ENCODE measurements at regions not wholly inside any gene's neighbourhood (a gene's known extent, or its start where the extent isn't known, plus 50 kb on each side); places are given as distances from the start of the nearest gene placed in this dataset.

DNA sequence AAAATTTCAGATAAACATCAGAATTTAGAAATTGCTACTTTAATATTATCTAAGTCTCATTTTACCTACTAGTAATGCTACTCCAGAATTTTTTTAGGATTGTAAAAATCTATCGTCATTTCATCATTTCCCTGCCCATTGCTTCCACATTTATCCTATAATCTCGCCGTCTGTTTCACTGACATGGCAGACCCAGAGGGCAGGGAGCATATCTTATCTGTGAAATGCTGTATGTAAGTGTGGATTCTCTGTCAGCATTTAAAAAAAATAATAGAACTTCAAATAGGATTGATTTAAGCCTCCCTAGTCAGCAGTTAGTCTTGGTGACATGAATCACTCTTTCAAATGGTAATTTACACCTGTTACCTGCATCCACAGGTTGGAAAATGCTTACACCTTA, 314.4 kb downstream of the PCDH7 start:
- Mint-ChIP-seq H3K27ac (no peak overlapping the region), H3K4me3 (no peak overlapping the region), H3K27me3 (no peaks in the 10 kb centered on the region), H3K36me3 (ENCODE audit: low read depth) (no peaks in the 10 kb centered on the region), H3K4me1 (no peaks in the 10 kb centered on the region)
- DNase-seq (no peak), ATAC-seq (no peak)
- H3K9me3 ChIP-seq (ENCODE audit: control insufficient read depth, low read length, poor library complexity, severe bottlenecking): no peaks in the 10 kb centered on the region

DNA sequence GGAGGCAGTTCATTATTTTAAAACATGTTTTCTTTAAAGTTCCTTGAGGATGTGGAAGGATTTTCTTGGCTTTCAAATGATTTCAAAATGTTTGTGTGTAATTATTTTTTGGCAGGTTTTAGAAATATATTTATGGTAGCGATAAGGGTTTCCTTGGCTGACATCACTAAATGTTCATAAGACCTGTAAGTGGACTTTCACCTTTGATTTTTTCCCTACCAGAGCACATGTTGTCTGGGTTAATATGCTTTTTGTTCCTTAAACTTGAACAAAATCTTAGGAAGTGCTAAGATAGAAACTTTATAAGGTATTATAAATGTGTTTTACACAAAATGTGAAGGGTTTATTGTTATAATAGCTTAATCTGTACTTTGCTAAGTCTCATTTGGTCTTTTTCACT, 315.6 kb downstream of the PCDH7 start:
- H3K9me3 ChIP-seq (ENCODE audit: control insufficient read depth, low read length, poor library complexity, severe bottlenecking): no peaks in the 10 kb centered on the region
- Mint-ChIP-seq H3K27me3 (no peaks in the 10 kb centered on the region), H3K36me3 (ENCODE audit: low read depth) (no peaks in the 10 kb centered on the region), H3K27ac (no peak overlapping the region), H3K4me3 (no peak overlapping the region), H3K4me1 (no peaks in the 10 kb centered on the region)
- ATAC-seq (no peak), DNase-seq (no peak)

DNA sequence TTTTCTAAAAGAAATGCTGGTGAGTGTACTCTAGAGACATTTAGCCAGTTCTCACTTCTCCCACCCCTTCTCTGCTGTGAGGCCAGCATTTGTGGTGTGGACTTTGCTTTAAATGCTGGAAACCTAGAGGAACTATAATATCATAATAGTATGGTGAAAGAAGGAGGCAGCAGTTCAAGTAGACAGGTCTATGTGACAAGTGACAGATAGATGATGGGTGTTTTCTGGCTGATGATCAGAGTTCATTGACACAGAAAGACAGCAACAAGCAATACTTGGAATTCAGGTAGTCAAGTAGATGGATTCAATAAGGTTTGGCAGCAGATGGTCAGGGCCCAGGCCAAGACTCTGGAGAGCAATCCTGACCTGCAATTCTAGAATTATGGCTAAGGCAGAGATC, 317.5 kb downstream of the PCDH7 start:
- Mint-ChIP-seq H3K4me3 (no peak overlapping the region), H3K4me1 (no peaks in the 10 kb centered on the region), H3K27ac (no peak overlapping the region), H3K36me3 (ENCODE audit: low read depth) (no peaks in the 10 kb centered on the region), H3K27me3 (no peaks in the 10 kb centered on the region)
- no peak for ATAC-seq
- no peak for DNase-seq
- no peaks in the 10 kb centered on the region for H3K9me3 ChIP-seq (ENCODE audit: control insufficient read depth, low read length, poor library complexity, severe bottlenecking)

DNA sequence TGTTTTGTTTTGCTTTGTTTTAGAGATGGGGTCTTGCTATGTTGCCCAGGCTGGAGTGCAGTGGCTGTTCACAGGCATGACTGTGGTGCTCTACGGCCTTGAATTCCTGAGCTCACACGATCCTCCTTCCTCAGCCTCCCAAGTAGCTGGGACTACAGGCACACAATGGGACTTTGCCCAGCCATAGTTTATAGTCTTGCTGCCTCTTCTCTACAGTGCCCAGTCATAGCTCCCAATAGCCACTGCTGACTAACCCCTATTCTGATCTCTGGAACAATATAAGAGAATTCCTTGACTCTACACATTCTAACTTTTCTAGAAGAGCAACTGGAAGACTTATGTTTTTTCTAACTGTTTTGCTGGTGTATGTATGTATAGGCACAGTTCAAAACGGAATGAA, 319.2 kb downstream of the PCDH7 start:
- Mint-ChIP-seq H3K4me3 (no peak overlapping the region), H3K36me3 (ENCODE audit: low read depth) (no peaks in the 10 kb centered on the region), H3K4me1 (no peaks in the 10 kb centered on the region), H3K27ac (no peak overlapping the region), H3K27me3 (no peaks in the 10 kb centered on the region)
- DNase-seq: no peak
- H3K9me3 ChIP-seq (ENCODE audit: control insufficient read depth, low read length, poor library complexity, severe bottlenecking): no peaks in the 10 kb centered on the region
- ATAC-seq: no peak

DNA sequence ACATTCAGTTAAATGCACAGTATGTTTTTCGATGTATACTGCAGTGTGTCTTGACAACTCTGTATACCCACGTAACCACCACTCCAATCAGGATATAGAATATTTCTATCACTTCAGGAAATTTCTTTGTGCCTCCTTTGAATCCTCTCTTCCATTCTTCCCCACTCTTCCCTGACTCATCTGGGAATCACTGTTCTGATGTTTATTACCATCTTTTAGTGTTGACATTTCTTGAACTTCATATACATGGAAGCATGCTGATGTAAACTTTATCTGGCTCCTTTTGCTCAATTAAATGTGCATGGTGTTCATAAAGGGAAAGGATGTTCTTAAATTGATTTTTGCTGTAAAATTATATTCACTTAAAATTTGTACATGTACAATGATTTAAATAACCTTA, 319.9 kb downstream of the PCDH7 start:
- Mint-ChIP-seq H3K36me3 (ENCODE audit: low read depth) (no peaks in the 10 kb centered on the region), H3K27me3 (no peaks in the 10 kb centered on the region), H3K4me3 (no peak overlapping the region), H3K4me1 (no peaks in the 10 kb centered on the region), H3K27ac (no peak overlapping the region)
- H3K9me3 ChIP-seq (ENCODE audit: control insufficient read depth, low read length, poor library complexity, severe bottlenecking): no peaks in the 10 kb centered on the region
- ATAC-seq (no peak), DNase-seq (no peak)

DNA sequence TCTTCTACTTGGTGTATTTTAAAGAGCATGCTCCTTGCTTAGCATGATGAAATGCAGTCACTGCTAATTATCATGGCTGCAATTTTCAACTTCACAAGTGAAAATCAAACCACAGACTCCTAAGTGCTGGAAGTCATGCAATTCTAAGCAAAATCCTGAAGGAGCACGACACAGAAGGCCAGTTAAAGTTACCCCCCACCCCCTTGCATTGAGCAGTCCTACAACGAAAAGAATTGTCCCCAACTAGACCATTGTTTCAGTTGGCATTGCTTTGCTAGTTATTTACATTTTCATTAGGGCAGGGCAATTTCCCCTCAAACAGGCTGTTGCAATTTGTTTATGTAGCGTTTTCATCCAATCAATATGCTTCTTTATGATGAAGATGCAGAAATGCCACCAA, 321.2 kb downstream of the PCDH7 start:
- Mint-ChIP-seq H3K27ac (no peak overlapping the region), H3K36me3 (ENCODE audit: low read depth) (no peaks in the 10 kb centered on the region), H3K4me1 (no peaks in the 10 kb centered on the region), H3K27me3 (no peaks in the 10 kb centered on the region), H3K4me3 (no peak overlapping the region)
- no peak for ATAC-seq
- H3K9me3 ChIP-seq (ENCODE audit: control insufficient read depth, low read length, poor library complexity, severe bottlenecking): no peaks in the 10 kb centered on the region
- DNase-seq: no peak

DNA sequence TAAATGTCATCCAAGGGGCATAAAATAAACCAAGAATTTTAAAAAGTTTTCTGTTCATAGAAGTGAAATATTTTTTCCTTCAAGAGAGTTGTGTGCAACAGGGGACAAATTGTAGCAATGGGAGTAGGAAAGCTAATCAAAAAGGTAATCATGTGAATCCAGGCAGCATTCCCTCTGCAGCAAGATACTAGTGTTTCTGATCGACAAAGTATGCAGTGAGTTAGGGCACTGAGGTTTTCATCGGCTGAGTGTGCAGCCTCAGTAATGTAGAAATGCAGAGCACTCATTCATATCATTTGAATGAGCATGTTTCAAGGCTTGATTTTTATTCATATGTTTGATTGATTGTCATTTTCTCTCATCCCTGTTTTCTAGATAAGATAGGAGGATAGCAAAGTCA, 321.7 kb downstream of the PCDH7 start:
- H3K27me3 Mint-ChIP-seq: no peaks in the 10 kb centered on the region
- no peak overlapping the region for H3K4me3 Mint-ChIP-seq
- H3K36me3 Mint-ChIP-seq (ENCODE audit: low read depth): no peaks in the 10 kb centered on the region
- no peak for ATAC-seq
- H3K27ac Mint-ChIP-seq: no peak overlapping the region
- H3K9me3 ChIP-seq (ENCODE audit: control insufficient read depth, low read length, poor library complexity, severe bottlenecking): no peaks in the 10 kb centered on the region
- no peaks in the 10 kb centered on the region for H3K4me1 Mint-ChIP-seq
- no peak for DNase-seq

DNA sequence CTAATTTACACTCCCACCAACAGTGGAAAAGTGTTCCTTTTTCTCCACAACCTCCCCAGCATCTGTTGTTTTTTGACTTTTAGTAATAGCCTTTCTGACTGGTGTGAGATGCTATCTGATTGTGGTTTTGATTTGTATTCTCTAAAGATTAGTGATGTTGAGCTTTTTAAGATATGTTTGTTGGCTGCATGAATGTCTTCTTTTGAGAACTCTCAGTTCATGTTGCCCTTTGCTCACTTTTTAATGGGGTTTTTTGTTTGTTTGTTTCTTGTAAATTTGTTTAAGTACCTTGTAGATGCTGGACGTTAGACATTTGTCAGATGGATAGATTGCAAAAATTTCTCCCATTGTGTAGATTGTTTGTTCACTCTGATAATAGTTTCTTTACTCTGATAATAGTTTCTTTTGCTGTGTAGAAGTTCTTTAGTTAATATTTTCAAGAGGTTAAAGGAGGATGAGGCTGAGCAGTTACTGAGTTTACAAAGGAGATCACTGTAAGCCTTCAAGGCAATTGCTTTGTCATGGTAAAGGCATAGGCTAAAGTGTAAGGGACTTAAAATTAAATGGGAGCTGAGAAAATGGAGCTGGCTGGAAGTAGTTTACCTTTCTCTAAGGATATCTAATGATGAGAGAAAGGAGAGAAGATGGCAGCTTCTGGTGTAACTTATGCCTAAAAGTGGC, 323.4 kb downstream of the PCDH7 start:
- no peak for ATAC-seq
- H3K27ac Mint-ChIP-seq: no peak overlapping the region
- H3K36me3 Mint-ChIP-seq (ENCODE audit: low read depth): no peaks in the 10 kb centered on the region
- no peaks in the 10 kb centered on the region for H3K9me3 ChIP-seq (ENCODE audit: control insufficient read depth, low read length, poor library complexity, severe bottlenecking)
- DNase-seq: no peak
- no peaks in the 10 kb centered on the region for H3K27me3 Mint-ChIP-seq
- H3K4me3 Mint-ChIP-seq: no peak overlapping the region
- no peaks in the 10 kb centered on the region for H3K4me1 Mint-ChIP-seq

DNA sequence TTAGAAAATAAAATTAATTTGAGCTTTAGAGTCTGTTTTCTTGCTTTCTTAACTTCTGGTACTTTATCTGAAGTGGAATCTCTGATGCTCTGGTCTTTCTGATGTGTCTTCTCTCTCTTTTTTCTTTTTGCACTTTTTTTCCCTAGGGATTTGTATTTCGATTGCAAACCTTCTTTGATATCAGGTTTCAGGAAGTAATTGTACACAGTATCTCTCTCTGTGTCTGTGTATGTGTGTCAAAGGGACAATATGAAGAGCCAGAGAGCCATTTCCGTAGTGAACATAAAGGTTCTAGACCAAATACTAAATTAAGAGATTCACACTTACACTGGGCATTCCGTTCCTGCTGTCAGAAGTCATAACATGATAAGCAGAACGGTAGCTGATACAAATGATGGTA, 325.0 kb downstream of the PCDH7 start:
- H3K36me3 Mint-ChIP-seq (ENCODE audit: low read depth): no peaks in the 10 kb centered on the region

DNA sequence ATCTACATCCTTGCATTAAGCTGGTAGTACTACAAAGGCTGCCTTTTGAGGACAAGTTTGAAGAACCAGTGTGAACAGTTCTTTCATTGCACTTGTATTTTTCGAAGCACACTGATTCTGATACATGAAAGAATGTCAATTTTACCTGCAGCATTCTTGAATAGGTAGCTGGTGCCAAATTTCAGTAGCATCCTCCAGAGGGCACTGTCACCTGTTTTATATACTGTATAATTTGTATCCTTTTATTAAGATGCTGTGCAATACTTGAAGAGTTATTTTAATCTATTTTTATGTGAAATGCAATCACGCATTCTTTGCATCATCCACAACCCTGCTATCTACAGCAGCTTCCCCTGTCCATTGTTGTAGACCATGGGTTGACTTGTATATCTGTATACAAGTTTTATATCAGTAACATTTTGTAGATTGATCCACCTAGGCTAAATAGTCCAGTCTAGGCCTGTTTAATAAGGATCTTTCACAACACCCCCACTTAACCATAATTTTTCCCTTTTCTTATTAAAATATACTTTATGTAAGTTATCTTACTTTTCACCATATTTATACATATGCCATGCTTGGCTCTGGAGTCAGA, 325.7 kb downstream of the PCDH7 start:
- DNase-seq (no peak), ATAC-seq (no peak)
- Mint-ChIP-seq H3K27me3 (no peaks in the 10 kb centered on the region), H3K27ac (no peak overlapping the region), H3K4me1 (no peaks in the 10 kb centered on the region), H3K4me3 (no peak overlapping the region), H3K36me3 (ENCODE audit: low read depth) (no peaks in the 10 kb centered on the region)
- H3K9me3 ChIP-seq (ENCODE audit: control insufficient read depth, low read length, poor library complexity, severe bottlenecking): no peaks in the 10 kb centered on the region

More for the DNA sequence above, 325.0 kb downstream of the PCDH7 start:
- no peak for ATAC-seq
- Mint-ChIP-seq H3K27ac (no peak overlapping the region), H3K4me3 (no peak overlapping the region), H3K4me1 (no peaks in the 10 kb centered on the region), H3K27me3 (no peaks in the 10 kb centered on the region)
- H3K9me3 ChIP-seq (ENCODE audit: control insufficient read depth, low read length, poor library complexity, severe bottlenecking): no peaks in the 10 kb centered on the region
- no peak for DNase-seq

DNA sequence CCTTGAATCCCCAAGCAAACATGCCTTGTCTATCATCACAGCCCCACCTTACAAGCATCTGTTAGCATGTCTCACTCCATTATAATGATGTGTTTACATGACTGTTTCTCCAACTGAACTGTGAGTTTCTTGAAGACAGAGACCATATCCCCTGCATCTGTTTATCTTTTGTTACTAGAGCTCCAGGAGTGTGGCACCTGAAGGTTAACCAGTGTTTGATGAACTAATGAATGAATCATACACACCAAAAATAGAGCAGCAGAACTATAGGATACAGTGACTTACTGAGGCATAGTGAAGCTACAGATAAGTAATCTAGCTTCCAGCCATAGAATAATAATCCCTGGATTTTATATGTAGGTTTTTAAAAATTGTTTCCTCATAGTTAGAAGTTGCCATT, 331.0 kb downstream of the PCDH7 start:
- Mint-ChIP-seq H3K4me1 (no peaks in the 10 kb centered on the region), H3K27ac (no peak overlapping the region), H3K4me3 (no peak overlapping the region), H3K36me3 (ENCODE audit: low read depth) (no peaks in the 10 kb centered on the region), H3K27me3 (no peaks in the 10 kb centered on the region)
- no peak for ATAC-seq
- no peaks in the 10 kb centered on the region for H3K9me3 ChIP-seq (ENCODE audit: control insufficient read depth, low read length, poor library complexity, severe bottlenecking)
- no peak for DNase-seq

DNA sequence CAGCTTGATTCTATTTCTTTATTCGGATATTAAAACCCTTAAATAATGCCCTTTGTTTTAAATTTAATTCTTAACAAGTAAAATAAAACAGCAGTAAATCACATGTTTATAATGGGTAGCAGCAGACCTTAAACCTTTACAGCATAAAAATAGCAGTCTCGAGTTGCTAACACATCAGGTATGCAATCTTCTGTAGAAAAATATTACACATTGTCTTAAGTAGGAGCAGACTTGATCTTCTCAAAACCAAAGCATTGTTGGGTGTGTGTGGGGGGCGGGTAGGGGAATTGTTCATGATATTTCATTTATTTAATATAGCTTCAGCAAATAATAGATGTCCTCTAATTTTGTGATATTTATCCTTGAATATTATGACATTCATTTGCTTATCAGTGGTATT, 331.4 kb downstream of the PCDH7 start:
- H3K27ac Mint-ChIP-seq: no peak overlapping the region
- H3K27me3 Mint-ChIP-seq: no peaks in the 10 kb centered on the region
- ATAC-seq: no peak
- no peak overlapping the region for H3K4me3 Mint-ChIP-seq
- DNase-seq: no peak
- H3K36me3 Mint-ChIP-seq (ENCODE audit: low read depth): no peaks in the 10 kb centered on the region
- no peaks in the 10 kb centered on the region for H3K4me1 Mint-ChIP-seq
- H3K9me3 ChIP-seq (ENCODE audit: control insufficient read depth, low read length, poor library complexity, severe bottlenecking): no peaks in the 10 kb centered on the region

DNA sequence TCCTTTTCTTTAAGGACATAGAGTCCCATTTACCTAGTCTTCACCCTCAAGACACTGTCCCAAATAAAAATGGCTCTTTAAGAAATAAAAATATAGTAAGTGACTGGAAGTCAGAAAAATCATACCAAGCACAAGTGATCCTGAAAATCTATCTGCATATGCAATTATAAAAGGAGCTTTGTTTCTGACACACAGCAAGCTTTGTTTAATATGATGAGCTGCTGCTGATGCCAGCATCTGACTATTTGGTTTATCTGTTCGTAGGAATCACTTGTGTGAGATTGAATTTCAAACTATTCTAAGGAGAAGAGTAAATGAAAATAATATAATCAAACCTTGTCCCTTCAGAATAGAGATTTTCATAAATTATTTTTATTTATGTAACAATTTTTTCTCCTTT, 332.4 kb downstream of the PCDH7 start:
- no peaks in the 10 kb centered on the region for H3K9me3 ChIP-seq (ENCODE audit: control insufficient read depth, low read length, poor library complexity, severe bottlenecking)
- Mint-ChIP-seq H3K27ac (no peak overlapping the region), H3K27me3 (no peaks in the 10 kb centered on the region), H3K36me3 (ENCODE audit: low read depth) (no peaks in the 10 kb centered on the region), H3K4me1 (no peaks in the 10 kb centered on the region), H3K4me3 (no peak overlapping the region)
- ATAC-seq (no peak), DNase-seq (no peak)

DNA sequence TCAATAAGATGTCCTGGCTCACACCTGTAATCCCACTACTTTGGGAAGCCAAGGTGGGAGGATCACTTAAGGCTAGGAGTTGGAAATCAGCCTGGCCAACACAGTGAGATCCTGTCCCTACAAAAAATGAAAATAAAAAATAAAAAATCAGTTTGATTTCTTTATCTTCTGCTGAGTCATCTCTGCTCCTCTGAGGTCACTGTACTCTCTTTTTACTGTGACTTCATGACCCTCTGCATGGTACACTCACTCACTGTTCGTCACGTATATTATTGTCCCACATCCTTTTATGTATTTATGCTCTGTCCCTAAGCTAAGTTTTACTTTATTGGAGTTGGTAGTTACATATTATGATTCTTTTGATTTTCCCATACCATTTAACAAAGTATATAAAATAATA, 333.3 kb downstream of the PCDH7 start:
- H3K27ac Mint-ChIP-seq: no peak overlapping the region
- H3K4me1 Mint-ChIP-seq: no peaks in the 10 kb centered on the region
- H3K9me3 ChIP-seq (ENCODE audit: control insufficient read depth, low read length, poor library complexity, severe bottlenecking): no peaks in the 10 kb centered on the region
- no peaks in the 10 kb centered on the region for H3K36me3 Mint-ChIP-seq (ENCODE audit: low read depth)
- no peak for DNase-seq
- no peaks in the 10 kb centered on the region for H3K27me3 Mint-ChIP-seq
- H3K4me3 Mint-ChIP-seq: no peak overlapping the region
- ATAC-seq: no peak

Measured in T-helper 17 cell (primary cell).